H1 (cell line): ENCODE measurements at regions not wholly inside any gene's neighbourhood (a gene's known extent, or its start where the extent isn't known, plus 50 kb on each side); places are given as distances from the start of the nearest gene placed in this dataset.

Experiments used
- CTCF ChIA-PET: fragments of 300-600 bp; sonication (Branson Sonifier 250); formaldehyde crosslinking; loops from one replicate; lab custom pipeline; 2021; ENCODE audit not compliant: partially characterized antibody; lab: Charles Lee
- POLR2A ChIA-PET: fragments of 300-600 bp; sonication (Branson Sonifier 250); formaldehyde crosslinking; loops from one replicate; lab custom pipeline; 2021; ENCODE audit warnings: inconsistent platforms; ENCODE audit not compliant: partially characterized antibody; lab: Charles Lee
- DNase-seq, 2 experiments: peaks; one replicate each; pipeline versions ENCODE4 v3.0.0 to v3.0.0-alpha.2; 2010 to 2022; ENCODE audit warnings: low spot score in 2 of 2, low read depth in 1 of 2, mixed read lengths in 1 of 2
- FAIRE-seq: peaks from 2 replicates; lab custom pipeline; 2011; peaks lifted over from hg19 to GRCh38; lab: Jason Lieb, UNC
- H2AFZ ChIP-seq: 2 replicates; pipeline ENCODE4 v1.8.1; 2012; ENCODE audit warnings: low read length, inconsistent platforms
- H2AK5ac ChIP-seq: 2 replicates; pipeline ENCODE4 v1.6.1; 2013; ENCODE audit warnings: low read depth, low read length
- H2BK120ac ChIP-seq: replicated peaks from 2 replicates; pipeline ENCODE3; 2013; ENCODE audit warnings: low read depth, low read length, inconsistent platforms
- H2BK12ac ChIP-seq: 2 replicates; pipeline ENCODE4 v1.6.1; 2013; ENCODE audit warnings: low read depth, low read length
- H2BK15ac ChIP-seq: 2 replicates; pipeline ENCODE4 v1.6.1; 2013; ENCODE audit warnings: low read length
- H2BK20ac ChIP-seq: 2 replicates; pipeline ENCODE4 v1.6.1; 2013; ENCODE audit warnings: low read length
- H2BK5ac ChIP-seq: 2 replicates; pipeline ENCODE4 v1.6.1; 2013; ENCODE audit warnings: low read depth, low read length
- H3K14ac ChIP-seq: 2 replicates; pipeline ENCODE4 v1.6.1; 2013; ENCODE audit warnings: inconsistent platforms; ENCODE audit not compliant: insufficient read length
- H3K18ac ChIP-seq: 2 replicates; pipeline ENCODE4 v1.6.1; 2013; ENCODE audit warnings: low read length; ENCODE audit errors: extremely low read depth
- H3K23ac ChIP-seq: 2 replicates; pipeline ENCODE4 v1.6.1; 2013; ENCODE audit warnings: inconsistent platforms; ENCODE audit not compliant: insufficient read length
- H3K23me2 ChIP-seq: 2 replicates; pipeline ENCODE4 v1.6.1; 2013; ENCODE audit warnings: low read depth, low read length
- H3K27ac ChIP-seq: 2 replicates; pipeline ENCODE4 v1.6.1; 2011; ENCODE audit warnings: low read depth, low read length, inconsistent platforms
- H3K27me3 ChIP-seq, 4 experiments: replicated peaks in 1 of 4; 1 replicate in 1 of 4; 2 replicates in 3 of 4; pipeline versions ENCODE4 v1.6.1 to v1.8.1; 2011 to 2013; ENCODE audit warnings: low read length in 3 of 4, mild to moderate bottlenecking in 3 of 4, inconsistent platforms in 2 of 4, mixed read lengths in 2 of 4, moderate library complexity in 1 of 4; ENCODE audit not compliant: control insufficient read depth in 3 of 4, insufficient read depth in 3 of 4; ENCODE audit errors: extremely low read depth in 1 of 4
- H3K36me3 ChIP-seq, 4 experiments: 2 replicates each; pipeline versions ENCODE4 v1.6.1 to v1.8.1; 2011 to 2013; ENCODE audit warnings: mild to moderate bottlenecking in 4 of 4, low read length in 3 of 4, moderate library complexity in 2 of 4, control low read depth in 1 of 4, inconsistent platforms in 1 of 4; ENCODE audit not compliant: insufficient read depth in 4 of 4, control insufficient read depth in 2 of 4
- H3K4ac ChIP-seq: replicated peaks from 2 replicates; pipeline ENCODE3; 2013; ENCODE audit warnings: low read length, low read depth, mixed read lengths, inconsistent platforms; ENCODE audit not compliant: insufficient read length
- H3K4me1 ChIP-seq, 4 experiments: replicated peaks in 1 of 4; 1 replicate in 1 of 4; 2 replicates in 3 of 4; pipeline versions ENCODE4 v1.6.1 to v1.8.1; 2011 to 2013; ENCODE audit warnings: low read length in 3 of 4, inconsistent platforms in 2 of 4, mixed read lengths in 1 of 4; ENCODE audit not compliant: insufficient read depth in 4 of 4, control insufficient read depth in 3 of 4
- H3K4me2 ChIP-seq, 2 experiments: 2 replicates each; pipeline versions ENCODE4 v1.6.1 to v1.8.1; 2011 to 2013; ENCODE audit warnings: low read depth in 2 of 2, low read length in 2 of 2, control low read depth in 1 of 2, inconsistent platforms in 1 of 2, mild to moderate bottlenecking in 1 of 2; ENCODE audit not compliant: insufficient read depth in 1 of 2
- H3K4me3 ChIP-seq, 4 experiments: fragments of 200-600, 300-600 bp in 1 of 4; sonication (generic), shearing (Covaris generic), sonication (Bioruptor Twin) in 1 of 4; 2 replicates each; pipeline versions ENCODE4 v1.5.1 to v1.8.1; 2011 to 2016; ENCODE audit warnings: low read length in 4 of 4, low read depth in 3 of 4, control low read depth in 2 of 4, inconsistent platforms in 2 of 4, mild to moderate bottlenecking in 2 of 4, mixed read lengths in 1 of 4, moderate library complexity in 1 of 4; ENCODE audit not compliant: insufficient read depth in 2 of 4; ENCODE audit errors: extremely low read depth in 1 of 4
- H3K56ac ChIP-seq: replicated peaks from 2 replicates; pipeline ENCODE3; 2013; ENCODE audit warnings: low read depth, mild to moderate bottlenecking, mixed read lengths, low read length, inconsistent platforms; ENCODE audit not compliant: insufficient read length
- H3K79me1 ChIP-seq: 2 replicates; pipeline ENCODE4 v1.6.1; 2013; ENCODE audit warnings: low read depth, low read length, control low read depth
- H3K79me2 ChIP-seq, 2 experiments: 2 replicates each; pipeline versions ENCODE4 v1.6.1 to v1.8.1; 2012 to 2013; ENCODE audit warnings: low read length in 2 of 2, mild to moderate bottlenecking in 2 of 2, inconsistent platforms in 1 of 2; ENCODE audit not compliant: insufficient read depth in 2 of 2, control insufficient read depth in 1 of 2
- H3K9ac ChIP-seq, 4 experiments: replicated peaks in 1 of 4; 1 replicate in 1 of 4; 2 replicates in 3 of 4; pipeline versions ENCODE4 v1.6.1 to v1.8.1; 2011 to 2013; ENCODE audit warnings: low read depth in 3 of 4, low read length in 3 of 4, control low read depth in 2 of 4, mild to moderate bottlenecking in 2 of 4, moderate library complexity in 2 of 4, inconsistent platforms in 1 of 4; ENCODE audit errors: extremely low read depth in 1 of 4
- H3K9me3 ChIP-seq, 2 experiments: 2 replicates each; pipeline versions ENCODE4 v1.6.1 to v1.8.1; 2012 to 2013; ENCODE audit warnings: mild to moderate bottlenecking in 2 of 2, moderate library complexity in 2 of 2, control low read depth in 1 of 2, inconsistent platforms in 1 of 2, low read depth in 1 of 2, low read length in 1 of 2, mixed read lengths in 1 of 2; ENCODE audit not compliant: insufficient read depth in 2 of 2
- H4K20me1 ChIP-seq, 2 experiments: replicated peaks in 1 of 2; 2 replicates each; pipeline versions ENCODE3 to v1.8.1; 2011 to 2013; ENCODE audit warnings: inconsistent platforms in 2 of 2, low read length in 2 of 2, mild to moderate bottlenecking in 1 of 2; ENCODE audit not compliant: insufficient read depth in 2 of 2, control insufficient read depth in 1 of 2
- H4K5ac ChIP-seq: 2 replicates; pipeline ENCODE4 v1.6.1; 2013; ENCODE audit warnings: low read length, low read depth, mixed read lengths, inconsistent platforms; ENCODE audit not compliant: insufficient read length
- H4K8ac ChIP-seq: 2 replicates; pipeline ENCODE4 v1.8.0; 2013; ENCODE audit warnings: mild to moderate bottlenecking, moderate library complexity, low read length, inconsistent platforms; ENCODE audit not compliant: insufficient read depth; ENCODE audit errors: extremely low read depth
- H4K91ac ChIP-seq: replicated peaks from 2 replicates; pipeline ENCODE3; 2013; ENCODE audit warnings: low read length, mixed read lengths, inconsistent platforms; ENCODE audit not compliant: insufficient read length
- BCL11A ChIP-seq, 2 experiments: IDR thresholded peaks; one replicate each; pipeline ENCODE4 v1.6.1; 2011; ENCODE audit warnings: low read depth in 2 of 2, low read length in 2 of 2, mild to moderate bottlenecking in 2 of 2
- CHD1 ChIP-seq: IDR thresholded peaks from 2 replicates; pipeline ENCODE4 v1.6.1; 2012; ENCODE audit warnings: low read depth, low read length, improper control_type of control experiment
- CREB1 ChIP-seq: IDR thresholded peaks from 2 replicates; pipeline ENCODE4 v1.6.1; 2012; ENCODE audit warnings: inconsistent platforms
- CTBP2 ChIP-seq: IDR thresholded peaks from 2 replicates; pipeline ENCODE4 v1.7.0; 2011; ENCODE audit warnings: borderline replicate concordance, mild to moderate bottlenecking, moderate library complexity, mixed read lengths, low read length; ENCODE audit not compliant: insufficient read depth, insufficient read length
- EP300 ChIP-seq, 2 experiments: IDR thresholded peaks; 1 replicate in 1 of 2; 2 replicates in 1 of 2; pipeline ENCODE4 v1.6.1; 2011 to 2012; ENCODE audit warnings: low read depth in 2 of 2, low read length in 2 of 2, mild to moderate bottlenecking in 2 of 2, borderline replicate concordance in 1 of 2, inconsistent platforms in 1 of 2, moderate library complexity in 1 of 2
- JUN ChIP-seq: IDR thresholded peaks from 2 replicates; pipeline ENCODE4 v1.6.1; 2011; ENCODE audit warnings: low read depth, mild to moderate bottlenecking, improper control_type of control experiment, low read length
- JUND ChIP-seq: IDR thresholded peaks from 2 replicates; pipeline ENCODE4 v1.6.1; 2011; ENCODE audit warnings: mild to moderate bottlenecking, improper control_type of control experiment, low read length
- NRF1 ChIP-seq: IDR thresholded peaks from 2 replicates; pipeline ENCODE4 v1.6.1; 2011; ENCODE audit warnings: mild to moderate bottlenecking, low read depth, low read length, improper control_type of control experiment
- PHF8 ChIP-seq: fragments of 200-600 bp; sonication (generic); conservative IDR thresholded peaks from 2 replicates; pipeline ENCODE4 v1.7.1; 2012; ENCODE audit warnings: low read depth, mild to moderate bottlenecking, inconsistent platforms, low read length, moderate library complexity
- POLR2A ChIP-seq, 2 experiments: IDR thresholded peaks; 1 replicate in 1 of 2; 2 replicates in 1 of 2; pipeline ENCODE4 v1.6.1; 2011; ENCODE audit warnings: low read depth in 2 of 2, low read length in 2 of 2, mild to moderate bottlenecking in 2 of 2; ENCODE audit errors: control extremely low read depth in 1 of 2
- SIN3A ChIP-seq, 2 experiments: IDR thresholded peaks in 1 of 2; conservative IDR thresholded peaks in 1 of 2; 2 replicates each; pipeline ENCODE4 v1.6.1; 2011 to 2012; ENCODE audit warnings: low read length in 2 of 2, improper control_type of control experiment in 1 of 2, low read depth in 1 of 2, mild to moderate bottlenecking in 1 of 2
- SIX5 ChIP-seq: IDR thresholded peaks from 2 replicates; pipeline ENCODE4 v1.6.1; 2011; ENCODE audit warnings: mild to moderate bottlenecking, low read depth, low read length
- SP1 ChIP-seq: IDR thresholded peaks from 2 replicates; pipeline ENCODE4 v1.6.1; 2011; ENCODE audit warnings: low read depth, low read length
- TEAD4 ChIP-seq: IDR thresholded peaks from 2 replicates; pipeline ENCODE4 v1.6.1; 2012; ENCODE audit warnings: low read depth, low read length, inconsistent platforms, mixed read lengths
- YY1 ChIP-seq: IDR thresholded peaks from 2 replicates; pipeline ENCODE4 v1.6.1; 2011; ENCODE audit warnings: low read depth, mild to moderate bottlenecking, low read length
- WGBS, 2 experiments: shearing (Covaris generic) in 1 of 2; methylation state at CpG; one replicate each; pipeline versions ENCODE4 v1.1.6 to v1.1.7; 2013 to 2015; ENCODE audit warnings: low lambda C conversion rate in 2 of 2, mixed read lengths in 2 of 2, inconsistent platforms in 1 of 2, low coverage in 1 of 2, missing lambda C conversion rate in 1 of 2; ENCODE audit not compliant: insufficient replicate concordance in 2 of 2, insufficient coverage in 1 of 2, insufficient read length in 1 of 2; ENCODE audit errors: extremely low coverage in 1 of 2, missing lambda C conversion rate in 1 of 2; 5-methylcytosine and 5-hydroxymethylcytosine counted together
- TF ChIP-seq, protein P1 (sequence below): IDR thresholded peaks from 2 replicates; pipeline ENCODE4 v1.6.1; 2012; ENCODE audit warnings: inconsistent platforms

DNA sequence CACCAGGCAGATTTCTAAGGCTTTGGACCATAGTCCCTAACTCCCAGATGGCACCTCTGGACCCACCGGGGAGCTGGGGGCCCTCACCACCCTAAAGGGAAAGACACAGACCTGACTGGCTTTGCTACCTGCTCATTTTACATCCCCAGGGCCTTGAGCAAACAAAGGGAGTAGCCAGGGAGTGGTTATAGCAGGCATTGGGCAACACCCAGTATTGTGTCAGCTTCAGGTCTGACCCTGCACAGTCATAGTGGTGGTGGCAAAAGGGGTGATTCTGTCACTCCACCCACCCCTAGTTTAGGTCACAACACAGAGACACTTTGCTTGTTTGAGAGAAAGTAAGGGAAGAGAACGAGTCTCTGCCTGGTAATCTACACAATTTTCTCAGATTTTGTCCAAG is 352.5 kb downstream of the DIPK2A start:
- Histone ChIP-seq H3K27ac (no peak overlapping the region), H3K79me1 (no peaks in the 10 kb centered on the region), H3K4ac (no peak overlapping the region), H3K27me3 (no peaks in the 10 kb centered on the region), H2BK5ac (no peak overlapping the region), H3K36me3 (no peaks in the 10 kb centered on the region), H2BK15ac (no peak overlapping the region), H3K9ac (no peak overlapping the region), H3K23ac (no peak overlapping the region), H4K20me1 (no peaks in the 10 kb centered on the region), H2BK20ac (no peak overlapping the region), H3K4me2 (no peak overlapping the region), H4K5ac (no peak overlapping the region), H2BK12ac (no peak overlapping the region), H3K4me1 (no peaks in the 10 kb centered on the region), H2BK120ac (no peak overlapping the region), H4K8ac (peak overlapping the region; percentile 39; the same call in 1 of the 2 replicates), H2AK5ac (no peak overlapping the region), H3K18ac (no peak overlapping the region), H3K79me2 (no peaks in the 10 kb centered on the region), H3K14ac (no peak overlapping the region), H2AFZ (no peak overlapping the region), H3K23me2 (no peaks in the 10 kb centered on the region), H3K4me3 (no peak overlapping the region), H3K56ac (no peak overlapping the region), H3K9me3 (no peaks in the 10 kb centered on the region; a peak in 1 of 4 replicates), H4K91ac (no peak overlapping the region)
- FAIRE-seq (no peak), DNase-seq (no peak)
- ChIA-PET POLR2A (no interaction called here), CTCF (interaction anchor here (0.7 to 1.0 kb wide), 2 partner anchors 9 to 318 kb away, joined by 3 read pairs; no protein-coding TSS in a partner anchor)
- WGBS, 2 experiments: 89% methylated on average over 2 of the region's 2 CpGs; no CpG with 5 or more reads in 1 of the 2 experiments
- no peak for TF ChIP-seq YY1
- TF ChIP-seq SIX5: no peak
- TF ChIP-seq SP1: no peak
- TF ChIP-seq POLR2A (IDR thresholded peaks at IDR 0.05; ENCODE audit: control extremely low read depth in 1 of 2, low read depth in 2 of 2, low read length in 2 of 2): no peak
- TF ChIP-seq CTBP2: no peak
- no peak for TF ChIP-seq PHF8
- TF ChIP-seq CHD1: no peak
- no peak for TF ChIP-seq BCL11A (IDR thresholded peaks at IDR 0.05; ENCODE audit: low read depth in 2 of 2, low read length in 2 of 2)
- TF ChIP-seq JUND: no peak
- TF ChIP-seq EP300 (IDR thresholded peaks at IDR 0.05; ENCODE audit: borderline replicate concordance in 1 of 2, low read depth in 2 of 2, low read length in 2 of 2): no peak
- TF ChIP-seq, protein P1, sequence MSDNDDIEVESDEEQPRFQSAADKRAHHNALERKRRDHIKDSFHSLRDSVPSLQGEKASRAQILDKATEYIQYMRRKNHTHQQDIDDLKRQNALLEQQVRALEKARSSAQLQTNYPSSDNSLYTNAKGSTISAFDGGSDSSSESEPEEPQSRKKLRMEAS: no peak
- TF ChIP-seq SIN3A (conservative IDR thresholded peaks at IDR 0.05 in 1 of 2, IDR thresholded peaks at IDR 0.05 in 1 of 2; ENCODE audit: low read depth in 1 of 2, low read length in 2 of 2): no peak
- no peak for TF ChIP-seq JUN
- TF ChIP-seq NRF1: no peak
- no peak for TF ChIP-seq TEAD4
- TF ChIP-seq CREB1: no peak
